Activated B cell treated with CpG ODN at 0.5 μM for 24 hours (primary cell): ENCODE measurements at regions not wholly inside any gene's neighbourhood (a gene's known extent, or its start where the extent isn't known, plus 50 kb on each side); places are given as distances from the start of the nearest gene placed in this dataset.

Experiments used
- ATAC-seq: fragments of 200-7000 bp; cut with Tn5 transposase; one replicate; pipeline ENCODE4 v1.10.0; 2021; ENCODE audit warnings: low read depth, mild to moderate bottlenecking, moderate library complexity
- CTCF ChIA-PET: fragments of 350-600 bp; sonication (Branson Sonifier 250); formaldehyde crosslinking; loops from one replicate; lab custom pipeline; 2021; ENCODE audit warnings: antibody characterized with exemption; lab: Charles Lee
- POLR2A ChIA-PET: fragments of 350-600 bp; sonication (Branson Sonifier 250); formaldehyde crosslinking; loops from one replicate; lab custom pipeline; 2021; ENCODE audit warnings: antibody characterized with exemption; lab: Charles Lee
- DNase-seq: peaks from one replicate; pipeline ENCODE4 v3.0.0; 2022
- H3K27ac Mint-ChIP-seq: one replicate; pipeline ENCODE4 v1.8.0; 2020; ENCODE audit warnings: mixed read lengths
- H3K27me3 Mint-ChIP-seq: one replicate; pipeline ENCODE4 v1.8.0; 2021; ENCODE audit warnings: mixed read lengths
- H3K36me3 Mint-ChIP-seq: one replicate; pipeline ENCODE4 v1.8.0; 2021; ENCODE audit warnings: low read depth, mixed read lengths
- H3K4me1 Mint-ChIP-seq: one replicate; pipeline ENCODE4 v1.8.0; 2021; ENCODE audit warnings: mixed read lengths
- H3K4me3 Mint-ChIP-seq: one replicate; pipeline ENCODE4 v1.8.0; 2020; ENCODE audit warnings: mild to moderate bottlenecking, mixed read lengths
- H3K9me3 Mint-ChIP-seq: one replicate; pipeline ENCODE4 v1.8.0; 2020; ENCODE audit warnings: mixed read lengths
- intact Hi-C: fragments of 100-400 bp; cut with micrococcal nuclease; formaldehyde crosslinking; loops from one replicate; pipeline ENCODE4 v1.15.1; 2024
- TF ChIP-seq, protein P1 (sequence below): fragments of 200-600 bp; IDR thresholded peaks from one replicate; pipeline ENCODE4 v1.8.0; 2022; ENCODE audit warnings: antibody characterized with exemption, mild to moderate bottlenecking

- TF ChIP-seq, protein P1, sequence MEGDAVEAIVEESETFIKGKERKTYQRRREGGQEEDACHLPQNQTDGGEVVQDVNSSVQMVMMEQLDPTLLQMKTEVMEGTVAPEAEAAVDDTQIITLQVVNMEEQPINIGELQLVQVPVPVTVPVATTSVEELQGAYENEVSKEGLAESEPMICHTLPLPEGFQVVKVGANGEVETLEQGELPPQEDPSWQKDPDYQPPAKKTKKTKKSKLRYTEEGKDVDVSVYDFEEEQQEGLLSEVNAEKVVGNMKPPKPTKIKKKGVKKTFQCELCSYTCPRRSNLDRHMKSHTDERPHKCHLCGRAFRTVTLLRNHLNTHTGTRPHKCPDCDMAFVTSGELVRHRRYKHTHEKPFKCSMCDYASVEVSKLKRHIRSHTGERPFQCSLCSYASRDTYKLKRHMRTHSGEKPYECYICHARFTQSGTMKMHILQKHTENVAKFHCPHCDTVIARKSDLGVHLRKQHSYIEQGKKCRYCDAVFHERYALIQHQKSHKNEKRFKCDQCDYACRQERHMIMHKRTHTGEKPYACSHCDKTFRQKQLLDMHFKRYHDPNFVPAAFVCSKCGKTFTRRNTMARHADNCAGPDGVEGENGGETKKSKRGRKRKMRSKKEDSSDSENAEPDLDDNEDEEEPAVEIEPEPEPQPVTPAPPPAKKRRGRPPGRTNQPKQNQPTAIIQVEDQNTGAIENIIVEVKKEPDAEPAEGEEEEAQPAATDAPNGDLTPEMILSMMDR = no peak
- intact Hi-C loops = no loop called here
- Mint-ChIP-seq H3K27me3 (peaks cover 19% of the 10 kb centered on the region), H3K4me1 (no peaks in the 10 kb centered on the region), H3K9me3 (no peaks in the 10 kb centered on the region), H3K36me3 (no peaks in the 10 kb centered on the region), H3K4me3 (no peak overlapping the region), H3K27ac (no peak overlapping the region)
- ATAC-seq (no peak), DNase-seq (no peak)
- ChIA-PET POLR2A (no interaction called here), CTCF (no interaction called here)
Measured at GRCh38 chr10:78953113-78953798, 115.5 kb upstream of the ZMIZ1 start.

DNA sequence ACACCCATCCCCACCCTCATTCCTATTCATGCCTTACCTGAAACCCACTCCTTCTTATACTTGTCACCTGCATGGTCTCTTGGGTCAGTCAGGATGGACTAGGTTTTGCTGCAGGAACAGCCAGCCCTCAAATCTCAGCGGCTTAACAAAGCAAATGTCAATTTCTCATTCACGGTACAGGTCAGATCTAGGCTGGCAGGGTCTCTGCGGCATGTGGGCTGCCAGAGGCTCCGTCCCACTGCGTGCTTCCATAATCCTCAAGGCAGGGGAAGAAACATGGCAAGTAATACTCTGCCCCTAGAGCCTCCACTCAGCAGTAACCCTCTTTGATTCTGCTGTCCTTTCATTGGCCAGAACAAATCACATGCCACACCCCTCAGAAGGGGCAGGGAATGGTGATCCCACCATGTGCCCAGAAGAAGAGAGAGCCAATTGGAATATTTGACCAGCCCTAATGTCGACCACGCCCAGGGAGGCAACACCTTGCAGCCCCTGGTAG is 114.9 kb upstream of the ZMIZ1 start:
- ChIA-PET CTCF (no interaction called here), POLR2A (no interaction called here)
- Mint-ChIP-seq H3K27me3 (peaks cover 19% of the 10 kb centered on the region), H3K4me1 (no peaks in the 10 kb centered on the region), H3K27ac (no peak overlapping the region), H3K4me3 (no peak overlapping the region), H3K36me3 (no peaks in the 10 kb centered on the region), H3K9me3 (no peaks in the 10 kb centered on the region)
- intact Hi-C loops = no loop called here
- no peak for ATAC-seq
- no peak for DNase-seq
- TF ChIP-seq, protein P1 = no peak

GRCh38 chr10:78954689-78955088 is 114.1 kb upstream of the ZMIZ1 start:
- H3K27ac Mint-ChIP-seq = no peak overlapping the region
- POLR2A ChIA-PET = no interaction called here

DNA sequence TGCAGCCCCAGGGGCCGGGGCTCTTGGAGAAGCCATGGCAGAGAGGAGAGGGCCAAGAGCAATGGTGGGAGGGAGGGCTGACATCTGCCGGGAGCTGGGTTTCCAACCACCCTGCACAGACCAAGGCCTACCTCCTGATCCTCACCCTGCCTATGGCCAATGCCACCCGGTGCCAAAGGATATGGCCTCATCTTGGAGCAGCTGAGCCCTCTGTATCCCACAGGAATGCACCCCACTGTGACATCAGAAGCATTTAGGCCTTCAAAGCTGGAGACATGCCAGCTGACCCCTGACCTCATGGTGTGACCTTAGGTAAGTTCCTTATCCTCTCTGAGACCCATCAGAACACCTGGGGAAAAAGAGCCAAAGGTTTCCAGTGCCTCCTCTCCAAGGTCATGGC is 113.6 kb upstream of the ZMIZ1 start:
- DNase-seq (no peak), ATAC-seq (no peak)
- H3K36me3 Mint-ChIP-seq = no peaks in the 10 kb centered on the region
- H3K9me3 Mint-ChIP-seq = no peaks in the 10 kb centered on the region
- no peaks in the 10 kb centered on the region for H3K4me1 Mint-ChIP-seq
- H3K27ac Mint-ChIP-seq = no peak overlapping the region
- intact Hi-C loops = no loop called here
- POLR2A ChIA-PET = no interaction called here
- peaks cover 13% of the 10 kb centered on the region for H3K27me3 Mint-ChIP-seq
- CTCF ChIA-PET = no interaction called here
- TF ChIP-seq, protein P1 = no peak
- H3K4me3 Mint-ChIP-seq = no peak overlapping the region

More at GRCh38 chr10:78954689-78955088, 114.1 kb upstream of the ZMIZ1 start:
- H3K27me3 Mint-ChIP-seq = peaks cover 16% of the 10 kb centered on the region
- H3K9me3 Mint-ChIP-seq = no peaks in the 10 kb centered on the region
- intact Hi-C loops = no loop called here
- DNase-seq (no peak), ATAC-seq (no peak)
- TF ChIP-seq, protein P1 = no peak
- no peak overlapping the region for H3K4me3 Mint-ChIP-seq
- H3K36me3 Mint-ChIP-seq = no peaks in the 10 kb centered on the region
- CTCF ChIA-PET = no interaction called here
- no peaks in the 10 kb centered on the region for H3K4me1 Mint-ChIP-seq

DNA sequence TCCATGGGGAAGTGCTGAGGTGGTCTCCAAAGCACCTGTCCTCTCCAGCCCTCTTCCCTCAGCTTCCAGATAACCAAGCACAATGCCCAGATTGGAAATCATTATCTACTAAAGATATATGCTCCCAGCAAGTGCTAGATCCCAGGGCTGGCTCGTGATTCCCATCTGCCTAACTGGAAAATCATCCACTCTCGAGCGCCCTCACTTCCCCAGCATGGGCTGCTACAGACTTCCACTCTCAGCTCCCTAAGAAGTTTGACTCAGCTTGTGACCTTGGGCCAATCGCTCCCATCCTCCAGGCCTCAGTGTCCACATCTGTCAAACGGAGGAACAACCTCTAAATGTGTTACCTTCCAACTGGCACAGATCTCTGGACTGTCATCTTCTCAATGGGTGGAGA is 112.4 kb upstream of the ZMIZ1 start:
- CTCF ChIA-PET = no interaction called here
- H3K4me3 Mint-ChIP-seq = no peak overlapping the region

More for the DNA sequence above, 112.4 kb upstream of the ZMIZ1 start:
- Mint-ChIP-seq H3K36me3 (no peaks in the 10 kb centered on the region), H3K4me1 (no peaks in the 10 kb centered on the region), H3K27me3 (peaks cover 17% of the 10 kb centered on the region), H3K9me3 (no peaks in the 10 kb centered on the region), H3K27ac (no peak overlapping the region)
- intact Hi-C loops = no loop called here
- TF ChIP-seq, protein P1 = no peak
- DNase-seq (no peak), ATAC-seq (no peak)
- POLR2A ChIA-PET = no interaction called here
